ENCODE measurements at regions not wholly inside any gene's neighbourhood (a gene's known extent, or its start where the extent isn't known, plus 50 kb on each side); places are given as distances from the start of the nearest gene placed in this dataset.

DNA sequence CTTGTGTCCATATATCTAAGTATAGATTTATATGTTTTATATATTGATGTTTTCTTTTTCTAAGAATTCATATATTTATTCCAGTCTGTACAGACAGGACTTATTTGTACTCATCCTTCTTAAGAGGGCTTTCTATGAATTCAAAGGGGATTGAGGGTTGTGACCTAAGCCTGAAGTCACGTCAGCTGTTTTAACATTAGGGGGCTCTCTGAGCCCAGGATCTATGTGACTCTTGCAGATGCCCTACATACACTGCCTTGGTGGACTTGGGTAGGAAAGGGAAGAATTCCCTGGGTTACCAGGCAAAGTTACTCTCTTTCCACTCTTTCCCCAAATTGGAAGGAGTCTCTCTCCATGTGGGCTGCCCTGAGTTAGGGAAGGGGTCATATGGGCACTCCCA lies 283.8 kb upstream of the DAB1 start:
- TF ChIP-seq, protein P1, sequence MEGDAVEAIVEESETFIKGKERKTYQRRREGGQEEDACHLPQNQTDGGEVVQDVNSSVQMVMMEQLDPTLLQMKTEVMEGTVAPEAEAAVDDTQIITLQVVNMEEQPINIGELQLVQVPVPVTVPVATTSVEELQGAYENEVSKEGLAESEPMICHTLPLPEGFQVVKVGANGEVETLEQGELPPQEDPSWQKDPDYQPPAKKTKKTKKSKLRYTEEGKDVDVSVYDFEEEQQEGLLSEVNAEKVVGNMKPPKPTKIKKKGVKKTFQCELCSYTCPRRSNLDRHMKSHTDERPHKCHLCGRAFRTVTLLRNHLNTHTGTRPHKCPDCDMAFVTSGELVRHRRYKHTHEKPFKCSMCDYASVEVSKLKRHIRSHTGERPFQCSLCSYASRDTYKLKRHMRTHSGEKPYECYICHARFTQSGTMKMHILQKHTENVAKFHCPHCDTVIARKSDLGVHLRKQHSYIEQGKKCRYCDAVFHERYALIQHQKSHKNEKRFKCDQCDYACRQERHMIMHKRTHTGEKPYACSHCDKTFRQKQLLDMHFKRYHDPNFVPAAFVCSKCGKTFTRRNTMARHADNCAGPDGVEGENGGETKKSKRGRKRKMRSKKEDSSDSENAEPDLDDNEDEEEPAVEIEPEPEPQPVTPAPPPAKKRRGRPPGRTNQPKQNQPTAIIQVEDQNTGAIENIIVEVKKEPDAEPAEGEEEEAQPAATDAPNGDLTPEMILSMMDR (IDR thresholded peaks at IDR 0.05) = no peak
- TF ChIP-seq POLR2A (IDR thresholded peaks at IDR 0.05) = no peak
